PC-9 (cell line): ENCODE measurements at regions not wholly inside any gene's neighbourhood (a gene's known extent, or its start where the extent isn't known, plus 50 kb on each side); places are given as distances from the start of the nearest gene placed in this dataset.

Source experiments
- EZH2 ChIP-seq: fragments of 200-600 bp; sonication (generic); IDR thresholded peaks from 2 replicates; pipeline ENCODE4 v1.8.0; 2017; ENCODE audit warnings: antibody characterized with exemption, low read depth
- TF ChIP-seq, protein P1 (sequence below): fragments of 200-600 bp; sonication (generic); conservative IDR thresholded peaks from 2 replicates; pipeline ENCODE4 v1.6.1; 2017; ENCODE audit warnings: mixed run types, antibody characterized with exemption, mild to moderate bottlenecking, moderate library complexity

GRCh38 chr6:144477856-144478255 is 192.7 kb downstream of the UTRN start:
- no peak for TF ChIP-seq EZH2
- TF ChIP-seq, protein P1, sequence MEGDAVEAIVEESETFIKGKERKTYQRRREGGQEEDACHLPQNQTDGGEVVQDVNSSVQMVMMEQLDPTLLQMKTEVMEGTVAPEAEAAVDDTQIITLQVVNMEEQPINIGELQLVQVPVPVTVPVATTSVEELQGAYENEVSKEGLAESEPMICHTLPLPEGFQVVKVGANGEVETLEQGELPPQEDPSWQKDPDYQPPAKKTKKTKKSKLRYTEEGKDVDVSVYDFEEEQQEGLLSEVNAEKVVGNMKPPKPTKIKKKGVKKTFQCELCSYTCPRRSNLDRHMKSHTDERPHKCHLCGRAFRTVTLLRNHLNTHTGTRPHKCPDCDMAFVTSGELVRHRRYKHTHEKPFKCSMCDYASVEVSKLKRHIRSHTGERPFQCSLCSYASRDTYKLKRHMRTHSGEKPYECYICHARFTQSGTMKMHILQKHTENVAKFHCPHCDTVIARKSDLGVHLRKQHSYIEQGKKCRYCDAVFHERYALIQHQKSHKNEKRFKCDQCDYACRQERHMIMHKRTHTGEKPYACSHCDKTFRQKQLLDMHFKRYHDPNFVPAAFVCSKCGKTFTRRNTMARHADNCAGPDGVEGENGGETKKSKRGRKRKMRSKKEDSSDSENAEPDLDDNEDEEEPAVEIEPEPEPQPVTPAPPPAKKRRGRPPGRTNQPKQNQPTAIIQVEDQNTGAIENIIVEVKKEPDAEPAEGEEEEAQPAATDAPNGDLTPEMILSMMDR: no peak
